NT2/D1 (cell line): ENCODE measurements at regions not wholly inside any gene's neighbourhood (a gene's known extent, or its start where the extent isn't known, plus 50 kb on each side); places are given as distances from the start of the nearest gene placed in this dataset.
"Not testable (repeated sequence)": the region's sequence is repeated elsewhere in the genome, so short reads cannot be mapped to it uniquely, and the experiment has no call there.

Experiments used
- DNase-seq: peaks from one replicate; pipeline ENCODE4 v3.0.0-alpha.2; 2011; ENCODE audit warnings: low read depth, low spot score
- H3K27me3 ChIP-seq: 2 replicates; pipeline ENCODE4 v1.6.0; 2011; ENCODE audit warnings: mild to moderate bottlenecking; ENCODE audit not compliant: insufficient read length, insufficient read depth
- H3K36me3 ChIP-seq: 2 replicates; pipeline ENCODE4 v1.6.1; 2011; ENCODE audit warnings: mild to moderate bottlenecking, low read length, mixed read lengths; ENCODE audit not compliant: insufficient read depth, insufficient read length
- H3K4me1 ChIP-seq: 2 replicates; pipeline ENCODE4 v1.5.1; 2011; ENCODE audit not compliant: insufficient read depth, insufficient read length
- H3K4me3 ChIP-seq: 2 replicates; pipeline ENCODE4 v1.5.1; 2011; ENCODE audit warnings: low read depth; ENCODE audit not compliant: insufficient read length
- H3K9ac ChIP-seq: 2 replicates; pipeline ENCODE4 v1.6.0; 2011; ENCODE audit warnings: low read depth; ENCODE audit not compliant: insufficient read length
- H3K9me3 ChIP-seq: 2 replicates; pipeline ENCODE4 v1.5.1; 2011; ENCODE audit warnings: mild to moderate bottlenecking, low read length; ENCODE audit not compliant: insufficient read depth
- SUZ12 ChIP-seq: IDR thresholded peaks from 2 replicates; pipeline ENCODE4 v1.6.1; 2011; ENCODE audit not compliant: insufficient read length, insufficient read depth; ENCODE audit errors: extremely low read depth
- ZNF274 ChIP-seq: IDR thresholded peaks from 2 replicates; pipeline ENCODE4 v1.6.1; 2011; ENCODE audit warnings: mild to moderate bottlenecking, low read depth, low read length

DNA sequence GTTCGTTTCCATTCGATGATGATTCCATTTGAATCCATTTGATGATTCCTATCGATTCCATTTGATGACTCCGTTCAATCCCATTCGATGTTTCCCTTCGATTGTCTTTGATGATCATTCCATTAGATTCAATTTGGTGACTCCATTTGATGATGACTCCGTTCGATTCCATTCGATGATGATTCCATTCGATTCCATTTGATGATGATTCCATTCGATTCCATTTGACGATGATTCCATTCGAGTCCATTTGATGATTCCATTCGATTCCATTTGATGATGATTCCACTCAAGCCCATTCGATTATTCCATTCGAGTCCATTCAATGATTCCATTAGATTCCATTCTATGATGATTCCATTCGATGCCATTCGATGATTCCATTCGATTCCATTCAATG, 2730.6 kb downstream of the RPIA start:
- not testable (repeated sequence) for H3K36me3 ChIP-seq, H3K4me1 ChIP-seq, H3K27me3 ChIP-seq, H3K9ac ChIP-seq, DNase-seq, H3K4me3 ChIP-seq, H3K9me3 ChIP-seq

DNA sequence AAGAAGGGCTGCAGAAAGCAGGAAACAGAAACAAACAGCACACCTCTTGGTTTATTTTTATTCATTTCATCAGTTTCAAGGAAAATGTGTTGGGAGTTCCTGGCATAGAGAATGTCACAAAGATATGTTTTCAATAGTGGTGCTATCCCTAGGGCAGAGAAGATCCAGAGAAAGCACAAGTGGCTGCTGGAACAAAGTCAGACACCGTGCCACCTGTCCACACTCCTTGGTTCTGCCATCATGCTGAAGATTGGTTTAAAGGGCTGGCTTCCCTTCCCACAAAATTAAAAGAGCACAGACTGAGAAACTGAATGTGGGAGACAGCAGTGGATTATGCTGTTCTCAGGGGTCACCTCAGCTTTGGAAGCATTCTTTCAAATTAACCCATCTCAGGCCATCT, 2735.7 kb downstream of the RPIA start:
- not testable (repeated sequence) for DNase-seq, H3K9ac ChIP-seq, H3K27me3 ChIP-seq, H3K4me3 ChIP-seq, H3K36me3 ChIP-seq, H3K4me1 ChIP-seq, H3K9me3 ChIP-seq

DNA sequence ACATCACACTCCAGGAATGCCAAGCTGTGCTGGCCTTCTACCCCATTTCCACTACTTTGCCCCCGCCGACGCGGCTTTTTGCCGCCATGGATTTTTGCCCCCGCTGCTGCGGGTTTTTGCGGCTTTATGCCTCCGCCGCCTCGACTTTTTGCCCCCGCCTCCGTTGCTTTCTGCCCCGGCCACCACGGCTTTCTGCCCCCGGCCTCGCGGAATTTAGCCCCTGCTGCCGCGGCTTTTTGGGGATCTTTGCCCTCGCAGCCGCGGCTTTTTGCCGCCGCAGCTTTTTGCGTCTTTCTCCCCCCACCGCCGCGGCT, 2750.4 kb downstream of the RPIA start:
- not testable (repeated sequence) for DNase-seq, H3K9me3 ChIP-seq, H3K4me1 ChIP-seq, H3K36me3 ChIP-seq, H3K9ac ChIP-seq
- Histone ChIP-seq H3K27me3 (peaks cover 22% of the 10 kb centered on the region), H3K4me3 (peak overlapping the region; percentile 18)

DNA sequence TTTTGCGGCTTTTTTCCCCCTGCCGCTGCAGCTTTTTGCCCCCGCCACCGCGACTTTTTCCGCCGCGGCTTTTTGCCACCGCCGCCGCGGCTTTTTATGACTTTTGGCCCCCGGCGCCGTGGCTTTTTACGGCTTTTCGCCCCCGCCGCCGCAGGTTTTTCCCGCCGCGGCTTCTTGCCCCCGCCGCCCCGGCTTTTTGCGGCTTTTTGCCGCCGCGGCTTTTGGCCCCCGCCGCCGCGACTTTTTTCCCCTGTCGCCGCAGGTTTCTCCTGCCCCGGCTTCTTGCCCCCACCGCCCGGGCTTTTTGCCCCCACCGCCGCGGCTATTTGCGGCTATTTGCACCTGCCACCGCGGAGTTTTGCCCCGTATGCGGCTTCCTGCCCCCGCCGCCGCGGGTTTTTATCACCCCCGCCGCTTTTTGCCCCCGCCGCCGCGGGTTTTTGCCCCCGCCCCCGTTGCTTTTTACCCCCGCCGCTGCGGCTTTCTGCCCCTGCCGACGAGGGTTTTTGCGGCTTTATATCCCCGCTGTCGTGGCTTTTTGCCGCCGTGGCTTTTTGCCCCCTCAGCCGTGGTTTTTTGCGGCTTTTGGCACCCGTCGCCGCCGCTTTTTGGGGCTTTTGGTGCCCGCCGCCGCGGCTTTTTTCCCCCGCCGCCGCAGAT, 2750.9 kb downstream of the RPIA start:
- peak overlapping the region; percentile 27 for H3K4me3 ChIP-seq
- no peak for DNase-seq
- no peak overlapping the region for H3K9ac ChIP-seq
- TF ChIP-seq SUZ12 (peak; percentile 44), ZNF274 (no peak)
- no peaks in the 10 kb centered on the region for H3K9me3 ChIP-seq
- no peaks in the 10 kb centered on the region for H3K36me3 ChIP-seq
- H3K4me1 ChIP-seq = no peaks in the 10 kb centered on the region
- peaks cover 22% of the 10 kb centered on the region for H3K27me3 ChIP-seq

DNA sequence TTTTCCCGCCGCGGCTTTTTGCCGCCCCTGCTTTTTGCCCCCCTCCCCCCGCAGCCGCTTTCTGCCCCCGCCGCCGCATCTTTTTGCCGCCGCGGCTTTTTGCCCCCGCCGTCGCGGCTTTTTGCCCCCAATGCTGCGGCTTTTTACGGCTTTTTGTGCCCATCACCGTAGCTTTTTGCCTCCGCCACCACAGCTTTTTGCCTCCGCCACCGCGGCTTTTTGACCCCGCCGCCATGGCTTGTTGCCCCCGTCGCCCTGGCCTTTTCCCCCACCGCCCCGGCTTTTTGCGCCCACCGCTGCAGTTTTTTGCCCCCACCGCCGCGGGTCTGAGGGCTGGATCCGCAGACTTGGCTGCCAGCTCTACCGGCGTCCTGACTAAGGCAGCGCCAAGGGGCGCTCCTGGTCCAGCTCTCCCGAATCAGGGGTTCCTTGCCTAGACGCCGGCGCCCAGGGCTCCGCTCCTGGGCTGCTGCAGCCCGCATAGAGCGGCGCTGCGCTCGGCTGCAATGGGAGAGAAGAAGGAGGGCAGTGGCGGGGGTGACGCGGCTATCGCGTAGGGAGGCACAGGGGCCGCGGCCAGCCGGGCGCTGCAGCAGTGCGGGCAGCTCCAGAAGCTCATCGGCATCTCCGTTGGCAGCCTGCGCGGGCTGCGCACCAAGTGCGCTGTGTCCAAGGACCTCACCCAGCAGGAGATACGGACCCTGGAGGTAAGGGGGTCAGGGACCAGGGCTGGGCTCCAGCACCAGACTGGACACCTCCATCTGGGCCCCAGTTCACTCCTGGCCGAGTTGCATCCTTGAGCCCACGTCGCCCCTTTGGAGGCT, 2751.6 kb downstream of the RPIA start:
- not testable (repeated sequence) for DNase-seq, H3K9me3 ChIP-seq, H3K9ac ChIP-seq, H3K4me1 ChIP-seq, H3K36me3 ChIP-seq
- Histone ChIP-seq H3K27me3 (peaks cover 22% of the 10 kb centered on the region), H3K4me3 (peak overlapping the region; percentile 27)

DNA sequence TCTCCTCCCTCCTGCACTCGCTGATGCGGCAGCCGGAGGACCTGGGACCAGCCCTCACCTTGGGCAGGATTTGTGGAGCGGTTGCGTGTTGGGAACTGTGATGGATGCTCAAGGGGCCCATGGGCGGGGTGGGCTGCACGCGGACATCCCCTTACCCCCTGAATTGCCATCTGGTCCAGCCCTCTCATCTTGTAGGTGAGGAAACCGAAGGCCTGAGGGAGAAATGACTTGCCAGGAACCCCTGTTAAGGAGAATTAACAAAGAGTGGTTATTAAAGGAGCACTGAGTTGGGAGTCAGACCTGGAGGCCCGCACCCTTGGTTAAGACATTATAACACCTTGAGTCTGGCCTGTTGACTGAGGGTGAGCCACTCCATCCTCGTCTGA, 2752.2 kb downstream of the RPIA start:
- peaks cover 22% of the 10 kb centered on the region for H3K27me3 ChIP-seq
- not testable (repeated sequence) for H3K4me1 ChIP-seq, H3K9me3 ChIP-seq, DNase-seq, H3K36me3 ChIP-seq, H3K4me3 ChIP-seq, H3K9ac ChIP-seq

DNA sequence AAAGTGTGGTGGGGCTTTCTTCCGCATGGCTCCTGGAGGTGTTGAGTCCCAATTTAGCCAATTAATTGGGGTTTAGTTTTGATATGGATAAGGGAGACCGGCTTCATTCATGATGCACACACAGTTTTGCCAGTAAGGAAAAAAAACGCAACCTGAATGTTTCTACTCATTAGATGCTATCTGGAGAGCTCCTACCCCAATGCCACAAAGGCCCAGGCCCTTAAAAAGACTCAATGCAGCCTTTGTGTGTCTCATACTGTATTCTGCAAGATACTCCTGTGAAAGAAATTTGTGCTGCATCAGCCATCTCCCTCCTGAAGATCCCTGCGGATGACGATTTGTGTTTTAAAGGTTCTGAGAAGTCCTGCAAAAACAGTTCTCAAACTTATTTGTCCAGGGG, 2754.2 kb downstream of the RPIA start:
- DNase-seq, H3K9me3 ChIP-seq, H3K36me3 ChIP-seq, H3K4me1 ChIP-seq, H3K4me3 ChIP-seq, H3K9ac ChIP-seq: not testable (repeated sequence)
- peaks cover 22% of the 10 kb centered on the region for H3K27me3 ChIP-seq

DNA sequence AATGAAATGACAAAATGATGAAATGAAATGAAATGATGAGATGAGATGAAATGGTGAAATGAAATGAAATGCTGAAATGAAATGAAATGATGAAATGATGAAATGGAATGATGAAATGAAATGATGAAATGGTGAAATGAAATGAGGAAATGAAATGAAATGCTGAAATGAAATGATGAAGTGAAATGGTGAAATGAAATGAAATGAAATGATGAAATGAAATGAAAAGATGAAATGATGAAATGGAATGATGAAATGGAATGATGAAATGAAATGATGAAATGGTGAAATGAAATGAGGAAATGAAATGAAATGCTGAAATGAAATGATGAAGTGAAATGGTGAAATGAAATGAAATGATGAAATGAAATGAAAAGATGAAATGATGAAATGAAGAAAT, 2755.0 kb downstream of the RPIA start:
- not testable (repeated sequence) for H3K4me3 ChIP-seq, H3K9ac ChIP-seq, H3K36me3 ChIP-seq, H3K4me1 ChIP-seq, DNase-seq, H3K9me3 ChIP-seq
- H3K27me3 ChIP-seq = peaks cover 22% of the 10 kb centered on the region

DNA sequence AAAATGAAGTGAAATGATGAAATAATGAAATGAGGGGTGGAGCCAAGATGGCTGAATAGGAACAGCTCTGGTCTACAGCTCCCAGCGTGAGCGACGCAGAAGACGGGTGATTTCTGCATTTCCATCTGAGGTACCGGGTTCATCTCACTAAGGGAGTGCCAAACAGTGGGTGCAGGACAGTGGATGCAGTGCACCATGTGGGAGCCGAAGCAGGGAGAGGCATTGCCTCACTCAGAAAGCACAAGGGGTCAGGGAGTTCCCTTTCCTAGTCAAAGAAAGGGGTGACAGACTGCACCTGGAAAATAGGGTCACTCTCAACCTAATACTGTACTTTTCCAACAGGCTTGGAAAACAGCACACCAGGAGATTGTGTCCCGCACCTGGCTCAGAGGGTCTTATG, 2755.4 kb downstream of the RPIA start:
- DNase-seq, H3K9ac ChIP-seq, H3K36me3 ChIP-seq, H3K9me3 ChIP-seq, H3K4me3 ChIP-seq, H3K4me1 ChIP-seq: not testable (repeated sequence)
- peaks cover 21% of the 10 kb centered on the region for H3K27me3 ChIP-seq

DNA sequence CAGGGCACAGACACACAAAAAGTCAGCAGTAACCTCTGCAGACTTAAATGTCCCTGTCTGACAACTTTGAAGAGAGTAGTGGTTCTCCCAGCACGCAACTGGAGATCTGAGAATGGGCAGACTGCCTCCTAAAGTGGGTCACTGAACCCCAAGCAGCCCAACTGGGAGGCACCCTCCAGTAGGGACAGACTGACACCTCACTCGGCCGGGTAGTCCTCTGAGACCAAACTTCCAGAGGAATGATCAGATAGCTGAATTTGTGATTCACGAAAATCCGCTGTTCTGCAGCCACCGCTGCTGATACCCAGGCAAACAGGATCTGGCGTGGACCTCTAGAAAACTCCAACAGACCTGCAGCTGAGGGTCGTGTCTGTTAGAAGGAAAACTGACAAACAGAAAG, 2756.0 kb downstream of the RPIA start:
- not testable (repeated sequence) for DNase-seq, H3K9ac ChIP-seq, H3K4me1 ChIP-seq, H3K9me3 ChIP-seq, H3K4me3 ChIP-seq, H3K36me3 ChIP-seq
- H3K27me3 ChIP-seq = peaks cover 15% of the 10 kb centered on the region

DNA sequence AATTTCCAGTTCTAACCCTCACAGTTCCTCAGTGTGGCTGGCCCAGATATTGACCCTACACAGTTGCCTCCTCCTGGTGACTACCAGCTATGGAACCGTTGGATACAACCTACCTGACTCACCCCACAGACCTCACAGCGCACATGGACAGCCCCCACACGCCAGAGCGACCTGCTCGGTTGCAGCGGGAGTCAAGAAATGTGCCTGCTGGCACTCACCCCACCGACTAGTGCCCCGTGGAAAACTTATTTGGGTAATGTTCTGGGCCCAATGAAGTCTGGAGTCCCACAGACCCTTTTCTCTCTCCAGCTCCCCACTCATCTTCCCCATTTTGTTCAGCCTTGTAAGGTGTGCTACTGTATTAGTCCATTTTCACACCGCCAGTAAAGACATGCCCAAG, 2770.8 kb downstream of the RPIA start:
- not testable (repeated sequence) for H3K9ac ChIP-seq

DNA sequence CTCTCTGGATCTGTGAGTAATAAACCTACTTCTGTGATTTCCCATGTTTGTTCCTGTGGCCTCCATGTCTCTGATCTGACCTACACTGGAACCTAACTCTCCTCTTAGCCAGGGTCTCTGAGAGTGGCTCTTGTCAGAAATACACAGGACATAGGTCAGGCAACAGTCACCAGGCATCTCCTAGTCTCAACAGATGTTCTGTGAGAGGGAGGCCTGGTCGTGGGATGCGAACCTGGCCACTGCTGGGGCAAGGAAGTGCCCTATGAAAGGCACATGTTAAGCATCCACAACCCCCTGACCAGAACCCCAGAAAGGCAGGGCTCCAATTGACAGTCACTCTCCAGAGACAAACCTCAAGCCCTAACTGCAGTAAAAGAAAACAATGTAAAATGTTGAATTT, 2771.5 kb downstream of the RPIA start:
- H3K9ac ChIP-seq, H3K4me1 ChIP-seq, H3K4me3 ChIP-seq, DNase-seq, H3K9me3 ChIP-seq, H3K36me3 ChIP-seq: not testable (repeated sequence)
- peaks cover 11% of the 10 kb centered on the region for H3K27me3 ChIP-seq

More for the DNA sequence above, 2770.8 kb downstream of the RPIA start:
- H3K4me1 ChIP-seq, H3K36me3 ChIP-seq, H3K9me3 ChIP-seq, H3K27me3 ChIP-seq, H3K4me3 ChIP-seq, DNase-seq: not testable (repeated sequence)
